ENCODE measurements at regions not wholly inside any gene's neighbourhood (a gene's known extent, or its start where the extent isn't known, plus 50 kb on each side); places are given as distances from the start of the nearest gene placed in this dataset.
A peak's percentile ranks its signal among the peaks of the same experiment; 100 is the strongest.

DNA sequence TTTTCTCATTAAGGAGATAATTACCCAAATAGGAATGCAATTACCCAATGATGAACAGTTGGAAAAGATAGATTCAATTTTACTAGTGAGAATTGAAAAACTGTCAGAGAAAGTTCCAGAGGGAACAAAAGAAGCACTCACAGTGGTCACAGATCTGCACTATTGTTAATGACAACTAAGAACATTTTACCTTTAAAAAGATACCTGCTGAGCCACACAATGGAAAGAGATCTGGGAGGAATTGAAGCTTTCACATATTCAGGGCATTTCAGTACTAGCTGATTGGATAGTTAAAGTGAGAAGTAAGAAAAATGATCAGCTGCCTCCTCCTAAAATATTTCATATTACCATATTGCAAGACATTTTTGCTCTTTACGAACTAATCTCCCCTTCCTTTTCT, 1822.2 kb downstream of the STIM2 start:
- TF ChIP-seq, protein P1, sequence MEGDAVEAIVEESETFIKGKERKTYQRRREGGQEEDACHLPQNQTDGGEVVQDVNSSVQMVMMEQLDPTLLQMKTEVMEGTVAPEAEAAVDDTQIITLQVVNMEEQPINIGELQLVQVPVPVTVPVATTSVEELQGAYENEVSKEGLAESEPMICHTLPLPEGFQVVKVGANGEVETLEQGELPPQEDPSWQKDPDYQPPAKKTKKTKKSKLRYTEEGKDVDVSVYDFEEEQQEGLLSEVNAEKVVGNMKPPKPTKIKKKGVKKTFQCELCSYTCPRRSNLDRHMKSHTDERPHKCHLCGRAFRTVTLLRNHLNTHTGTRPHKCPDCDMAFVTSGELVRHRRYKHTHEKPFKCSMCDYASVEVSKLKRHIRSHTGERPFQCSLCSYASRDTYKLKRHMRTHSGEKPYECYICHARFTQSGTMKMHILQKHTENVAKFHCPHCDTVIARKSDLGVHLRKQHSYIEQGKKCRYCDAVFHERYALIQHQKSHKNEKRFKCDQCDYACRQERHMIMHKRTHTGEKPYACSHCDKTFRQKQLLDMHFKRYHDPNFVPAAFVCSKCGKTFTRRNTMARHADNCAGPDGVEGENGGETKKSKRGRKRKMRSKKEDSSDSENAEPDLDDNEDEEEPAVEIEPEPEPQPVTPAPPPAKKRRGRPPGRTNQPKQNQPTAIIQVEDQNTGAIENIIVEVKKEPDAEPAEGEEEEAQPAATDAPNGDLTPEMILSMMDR (IDR thresholded peaks at IDR 0.05; ENCODE audit: insufficient read depth, low read length, poor library complexity, severe bottlenecking): no peak

DNA sequence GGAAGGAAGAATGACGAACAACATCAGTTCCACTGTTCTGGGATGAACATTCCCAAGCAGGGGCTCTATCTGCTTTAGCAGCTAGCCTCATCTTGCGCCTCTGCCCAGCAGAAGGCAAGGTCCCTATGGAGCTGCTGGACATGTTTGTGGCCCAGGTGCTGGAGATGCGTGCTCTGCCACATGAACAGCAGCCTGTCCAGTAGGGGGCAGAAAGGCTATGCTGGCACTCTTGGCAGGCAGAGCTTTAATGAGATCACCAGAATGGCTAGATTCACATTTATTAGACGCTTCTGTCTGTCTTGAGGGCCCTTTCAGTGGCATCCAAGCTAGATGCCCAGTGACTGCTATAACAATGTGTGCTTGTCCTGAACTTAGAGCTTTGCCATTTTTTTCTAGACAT, 1826.0 kb downstream of the STIM2 start:
- no peaks in the 10 kb centered on the region for H3K27me3 ChIP-seq (ENCODE audit: control insufficient read depth, insufficient read depth, low read length)
- no peak for DNase-seq (ENCODE audit: low read depth)

More for the DNA sequence above, 1822.2 kb downstream of the STIM2 start:
- Histone ChIP-seq H3K27me3 (ENCODE audit: control insufficient read depth, insufficient read depth, low read length) (no peaks in the 10 kb centered on the region), H3K36me3 (ENCODE audit: control insufficient read depth, insufficient read depth, low read length) (no peaks in the 10 kb centered on the region), H3K4me3 (ENCODE audit: low read depth, low read length) (no peak overlapping the region)
- no peak for DNase-seq (ENCODE audit: low read depth)

DNA sequence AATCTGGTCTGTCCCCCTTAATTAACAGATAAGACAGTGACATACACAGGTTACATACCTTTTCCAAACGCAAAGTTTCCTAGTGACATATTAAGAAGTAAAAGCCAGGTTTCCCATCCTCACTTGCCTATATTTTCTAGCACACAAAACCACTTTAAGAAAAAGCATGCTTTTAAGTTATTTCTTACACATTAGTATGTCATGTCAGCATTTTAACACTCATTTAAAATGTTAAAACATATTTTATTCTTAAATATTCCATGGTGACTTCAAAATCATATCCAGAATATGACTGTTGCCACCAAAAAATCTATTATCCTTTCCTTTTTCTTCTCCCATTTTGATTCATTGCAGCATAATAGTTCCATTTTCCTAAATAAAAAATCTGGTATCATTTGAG, 1830.2 kb downstream of the STIM2 start:
- no peaks in the 10 kb centered on the region for H3K27me3 ChIP-seq (ENCODE audit: control insufficient read depth, insufficient read depth, low read length)
- H3K36me3 ChIP-seq (ENCODE audit: control insufficient read depth, insufficient read depth, low read length): no peaks in the 10 kb centered on the region
- TF ChIP-seq, protein P1 (IDR thresholded peaks at IDR 0.05; ENCODE audit: insufficient read depth, low read length, poor library complexity, severe bottlenecking): no peak
- H3K4me3 ChIP-seq (ENCODE audit: low read depth, low read length): no peak overlapping the region
- no peak for DNase-seq (ENCODE audit: low read depth)

More for the DNA sequence above, 1826.0 kb downstream of the STIM2 start:
- Histone ChIP-seq H3K4me3 (ENCODE audit: low read depth, low read length) (no peak overlapping the region), H3K36me3 (ENCODE audit: control insufficient read depth, insufficient read depth, low read length) (no peaks in the 10 kb centered on the region)
- TF ChIP-seq, protein P1 (IDR thresholded peaks at IDR 0.05; ENCODE audit: insufficient read depth, low read length, poor library complexity, severe bottlenecking): peak; percentile 75

DNA sequence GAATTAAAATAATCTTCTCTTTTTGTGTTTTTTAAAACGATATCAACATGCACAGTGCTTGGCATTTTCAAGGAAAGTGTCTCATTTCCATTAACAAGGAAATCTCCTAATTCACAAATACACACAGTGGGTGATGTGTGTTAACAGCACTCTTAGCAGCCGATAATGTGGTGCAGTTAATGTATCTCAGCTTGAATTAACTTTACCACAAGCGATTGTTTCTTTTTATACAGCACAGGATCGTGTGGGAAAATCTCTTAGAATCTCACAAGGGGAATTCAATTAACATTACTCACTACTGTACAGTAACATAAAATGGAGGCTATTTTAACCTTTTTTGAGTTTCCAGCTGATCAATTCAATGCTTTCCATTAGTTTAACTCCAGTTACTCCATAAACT, 1841.9 kb downstream of the STIM2 start:
- no peak for DNase-seq (ENCODE audit: low read depth)
- TF ChIP-seq, protein P1 (IDR thresholded peaks at IDR 0.05; ENCODE audit: insufficient read depth, low read length, poor library complexity, severe bottlenecking): no peak
- H3K27me3 ChIP-seq (ENCODE audit: control insufficient read depth, insufficient read depth, low read length): no peaks in the 10 kb centered on the region
- H3K36me3 ChIP-seq (ENCODE audit: control insufficient read depth, insufficient read depth, low read length): no peaks in the 10 kb centered on the region
- no peak overlapping the region for H3K4me3 ChIP-seq (ENCODE audit: low read depth, low read length)

DNA sequence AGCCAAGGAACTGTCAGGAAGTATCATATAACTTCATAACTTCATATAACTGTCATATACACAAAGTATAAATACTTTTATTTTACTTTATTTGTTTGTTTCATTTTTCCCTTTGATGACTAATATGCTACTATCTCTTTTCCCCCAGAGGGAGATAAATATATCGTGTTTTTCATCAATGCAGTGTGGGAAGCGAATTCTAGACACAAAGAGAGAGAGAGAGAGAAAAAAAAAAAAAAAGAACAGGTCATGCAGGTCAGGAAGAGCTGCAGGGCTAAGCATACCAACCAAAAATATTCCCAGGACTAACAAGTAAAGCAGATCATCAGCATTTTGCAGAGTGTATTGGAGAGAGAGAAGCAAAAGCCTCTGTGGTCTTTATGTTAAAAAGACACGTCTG, 1849.2 kb downstream of the STIM2 start:
- no peak for DNase-seq (ENCODE audit: low read depth)
- Histone ChIP-seq H3K4me3 (ENCODE audit: low read depth, low read length) (no peak overlapping the region), H3K27me3 (ENCODE audit: control insufficient read depth, insufficient read depth, low read length) (no peaks in the 10 kb centered on the region), H3K36me3 (ENCODE audit: control insufficient read depth, insufficient read depth, low read length) (no peaks in the 10 kb centered on the region)
- TF ChIP-seq, protein P1 (IDR thresholded peaks at IDR 0.05; ENCODE audit: insufficient read depth, low read length, poor library complexity, severe bottlenecking): no peak

DNA sequence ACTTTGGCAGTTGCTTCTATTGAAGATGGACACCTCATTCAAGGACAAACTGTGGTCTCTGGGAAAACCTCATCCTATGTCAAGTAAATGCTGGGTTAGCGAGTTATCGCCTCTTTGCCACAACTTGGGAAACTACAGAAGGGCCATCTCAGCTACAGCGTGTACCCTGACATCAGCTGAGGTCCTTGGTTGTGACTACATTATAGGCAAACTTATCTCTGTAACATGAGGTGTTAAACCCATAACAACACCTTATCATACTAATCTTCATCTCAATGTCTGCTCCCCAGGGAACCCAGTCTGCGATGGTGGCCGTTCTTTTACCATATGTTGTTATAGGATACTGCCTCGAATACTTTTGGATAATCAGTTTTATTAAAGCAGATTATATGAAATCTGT, 1862.7 kb downstream of the STIM2 start:
- no peak for DNase-seq (ENCODE audit: low read depth)
- H3K4me3 ChIP-seq (ENCODE audit: low read depth, low read length): no peak overlapping the region
- TF ChIP-seq, protein P1 (IDR thresholded peaks at IDR 0.05; ENCODE audit: insufficient read depth, low read length, poor library complexity, severe bottlenecking): no peak
- H3K36me3 ChIP-seq (ENCODE audit: control insufficient read depth, insufficient read depth, low read length): no peaks in the 10 kb centered on the region
- no peaks in the 10 kb centered on the region for H3K27me3 ChIP-seq (ENCODE audit: control insufficient read depth, insufficient read depth, low read length)
